HL-60 (cell line): ENCODE measurements at regions not wholly inside any gene's neighbourhood (a gene's known extent, or its start where the extent isn't known, plus 50 kb on each side); places are given as distances from the start of the nearest gene placed in this dataset.

Source experiments
- DNase-seq, 2 experiments: peaks; one replicate each; pipeline ENCODE4 v3.0.0-alpha.2; 2010 to 2020; ENCODE audit warnings: low read depth in 1 of 2, low spot score in 1 of 2
- H3K27ac ChIP-seq: fragments of 250-450 bp; sonication (Bioruptor Pico); replicated peaks from 2 replicates; pipeline ENCODE4 v1.5.1; 2020; ENCODE audit warnings: mild to moderate bottlenecking, moderate library complexity
- H3K27me3 ChIP-seq: fragments of 250-450 bp; sonication (Bioruptor Pico); 2 replicates; pipeline ENCODE4 v1.5.1; 2021; ENCODE audit warnings: mild to moderate bottlenecking, moderate library complexity; ENCODE audit not compliant: insufficient read depth, poor library complexity, severe bottlenecking
- H3K4me3 ChIP-seq: replicated peaks from 2 replicates; pipeline ENCODE4 v1.5.1; 2011; ENCODE audit warnings: mild to moderate bottlenecking, control low read depth, low read length; ENCODE audit not compliant: insufficient read depth
- GABPA ChIP-seq: IDR thresholded peaks from 2 replicates; pipeline ENCODE4 v1.6.1; 2012; ENCODE audit warnings: low read depth
- POLR2AphosphoS5 ChIP-seq: IDR thresholded peaks from 2 replicates; pipeline ENCODE4 v1.6.1; 2012; ENCODE audit warnings: low read depth
- SPI1 ChIP-seq: IDR thresholded peaks from 2 replicates; pipeline ENCODE4 v1.6.1; 2012; ENCODE audit warnings: low read depth, mild to moderate bottlenecking, borderline replicate concordance
- TF ChIP-seq, protein P1 (sequence below): IDR thresholded peaks from 2 replicates; pipeline ENCODE4 v1.6.1; 2012; ENCODE audit warnings: low read depth; ENCODE audit not compliant: insufficient replicate concordance
- TF ChIP-seq, protein P2 (sequence below): IDR thresholded peaks from one replicate; pipeline ENCODE4 v1.5.1; 2011; ENCODE audit warnings: low read length, control low read depth, inconsistent platforms; ENCODE audit not compliant: insufficient read depth

DNA sequence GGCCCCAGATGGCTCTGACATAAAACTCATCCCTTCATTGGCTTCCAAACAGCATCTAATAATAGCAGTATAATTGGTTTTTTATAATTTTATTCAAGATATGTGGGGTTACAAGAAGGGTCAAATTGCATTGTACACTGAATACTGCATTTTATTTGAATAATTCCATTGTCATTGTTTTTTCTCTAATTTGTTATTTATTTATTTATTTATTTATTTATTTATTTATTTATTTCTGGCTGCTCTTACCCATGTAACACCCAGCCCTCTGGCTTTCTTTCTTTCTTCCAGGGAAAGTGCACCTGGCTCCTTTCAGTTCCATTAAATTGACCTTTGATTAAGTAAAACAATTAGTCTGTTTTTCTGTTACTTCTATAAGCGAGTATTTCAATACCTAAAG, 210.1 kb downstream of the CDH9 start:
- no peak for DNase-seq
- Histone ChIP-seq H3K27ac (no peak overlapping the region), H3K4me3 (no peak overlapping the region), H3K27me3 (no peaks in the 10 kb centered on the region)
- TF ChIP-seq POLR2AphosphoS5 (no peak), SPI1 (no peak), GABPA (no peak)
- TF ChIP-seq, protein P1, sequence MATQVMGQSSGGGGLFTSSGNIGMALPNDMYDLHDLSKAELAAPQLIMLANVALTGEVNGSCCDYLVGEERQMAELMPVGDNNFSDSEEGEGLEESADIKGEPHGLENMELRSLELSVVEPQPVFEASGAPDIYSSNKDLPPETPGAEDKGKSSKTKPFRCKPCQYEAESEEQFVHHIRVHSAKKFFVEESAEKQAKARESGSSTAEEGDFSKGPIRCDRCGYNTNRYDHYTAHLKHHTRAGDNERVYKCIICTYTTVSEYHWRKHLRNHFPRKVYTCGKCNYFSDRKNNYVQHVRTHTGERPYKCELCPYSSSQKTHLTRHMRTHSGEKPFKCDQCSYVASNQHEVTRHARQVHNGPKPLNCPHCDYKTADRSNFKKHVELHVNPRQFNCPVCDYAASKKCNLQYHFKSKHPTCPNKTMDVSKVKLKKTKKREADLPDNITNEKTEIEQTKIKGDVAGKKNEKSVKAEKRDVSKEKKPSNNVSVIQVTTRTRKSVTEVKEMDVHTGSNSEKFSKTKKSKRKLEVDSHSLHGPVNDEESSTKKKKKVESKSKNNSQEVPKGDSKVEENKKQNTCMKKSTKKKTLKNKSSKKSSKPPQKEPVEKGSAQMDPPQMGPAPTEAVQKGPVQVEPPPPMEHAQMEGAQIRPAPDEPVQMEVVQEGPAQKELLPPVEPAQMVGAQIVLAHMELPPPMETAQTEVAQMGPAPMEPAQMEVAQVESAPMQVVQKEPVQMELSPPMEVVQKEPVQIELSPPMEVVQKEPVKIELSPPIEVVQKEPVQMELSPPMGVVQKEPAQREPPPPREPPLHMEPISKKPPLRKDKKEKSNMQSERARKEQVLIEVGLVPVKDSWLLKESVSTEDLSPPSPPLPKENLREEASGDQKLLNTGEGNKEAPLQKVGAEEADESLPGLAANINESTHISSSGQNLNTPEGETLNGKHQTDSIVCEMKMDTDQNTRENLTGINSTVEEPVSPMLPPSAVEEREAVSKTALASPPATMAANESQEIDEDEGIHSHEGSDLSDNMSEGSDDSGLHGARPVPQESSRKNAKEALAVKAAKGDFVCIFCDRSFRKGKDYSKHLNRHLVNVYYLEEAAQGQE, result no peak
- TF ChIP-seq, protein P2, sequence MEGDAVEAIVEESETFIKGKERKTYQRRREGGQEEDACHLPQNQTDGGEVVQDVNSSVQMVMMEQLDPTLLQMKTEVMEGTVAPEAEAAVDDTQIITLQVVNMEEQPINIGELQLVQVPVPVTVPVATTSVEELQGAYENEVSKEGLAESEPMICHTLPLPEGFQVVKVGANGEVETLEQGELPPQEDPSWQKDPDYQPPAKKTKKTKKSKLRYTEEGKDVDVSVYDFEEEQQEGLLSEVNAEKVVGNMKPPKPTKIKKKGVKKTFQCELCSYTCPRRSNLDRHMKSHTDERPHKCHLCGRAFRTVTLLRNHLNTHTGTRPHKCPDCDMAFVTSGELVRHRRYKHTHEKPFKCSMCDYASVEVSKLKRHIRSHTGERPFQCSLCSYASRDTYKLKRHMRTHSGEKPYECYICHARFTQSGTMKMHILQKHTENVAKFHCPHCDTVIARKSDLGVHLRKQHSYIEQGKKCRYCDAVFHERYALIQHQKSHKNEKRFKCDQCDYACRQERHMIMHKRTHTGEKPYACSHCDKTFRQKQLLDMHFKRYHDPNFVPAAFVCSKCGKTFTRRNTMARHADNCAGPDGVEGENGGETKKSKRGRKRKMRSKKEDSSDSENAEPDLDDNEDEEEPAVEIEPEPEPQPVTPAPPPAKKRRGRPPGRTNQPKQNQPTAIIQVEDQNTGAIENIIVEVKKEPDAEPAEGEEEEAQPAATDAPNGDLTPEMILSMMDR, result no peak

DNA sequence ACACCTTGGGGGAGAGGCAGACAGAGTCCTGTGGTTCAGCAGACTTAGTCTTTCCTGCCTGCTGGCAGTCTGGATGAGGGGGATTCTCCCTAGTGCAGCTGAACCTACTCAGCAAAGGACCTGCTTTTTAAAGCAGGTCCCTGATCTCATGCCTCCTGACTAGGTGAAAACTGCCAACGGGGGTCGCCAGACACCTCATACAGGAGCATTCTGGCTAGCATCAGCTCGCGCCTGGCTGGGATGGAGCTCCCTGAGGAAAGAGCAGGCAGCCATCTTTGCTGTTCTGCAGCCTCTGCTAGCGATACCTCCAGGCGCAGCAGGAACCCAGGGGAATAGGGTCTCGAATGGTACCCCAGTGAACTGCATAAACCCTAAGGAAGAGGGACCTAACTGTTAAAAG, 225.2 kb downstream of the CDH9 start:
- no peak for TF ChIP-seq POLR2AphosphoS5
- TF ChIP-seq, protein P2, result no peak
- TF ChIP-seq GABPA, result no peak
- no peak for TF ChIP-seq SPI1
- TF ChIP-seq, protein P1, result no peak
- no peak overlapping the region for H3K27ac ChIP-seq
- DNase-seq, result no peak

DNA sequence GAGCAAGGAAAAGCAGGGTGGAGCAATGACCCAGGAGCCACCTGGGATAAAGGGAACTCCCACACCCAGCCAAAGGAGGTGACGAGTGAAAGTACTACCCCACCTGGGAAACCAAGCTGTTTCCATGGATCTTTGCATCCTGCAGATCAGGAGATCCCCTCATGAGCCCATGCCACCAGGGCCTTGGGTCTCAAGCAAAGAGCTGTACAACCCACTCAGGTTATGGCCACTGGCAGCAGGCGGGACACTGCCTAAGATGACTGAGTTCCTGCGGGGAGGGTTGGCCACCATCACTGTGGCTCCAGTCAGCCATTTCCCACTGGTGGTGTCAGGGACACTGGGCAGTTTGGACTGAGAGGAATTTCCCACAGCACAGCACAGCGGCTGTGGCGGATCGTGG, 225.7 kb downstream of the CDH9 start:
- Histone ChIP-seq H3K4me3 (no peak overlapping the region), H3K27ac (no peak overlapping the region), H3K27me3 (no peaks in the 10 kb centered on the region)
- TF ChIP-seq GABPA, result no peak
- no peak for TF ChIP-seq SPI1
- TF ChIP-seq, protein P2, result no peak
- TF ChIP-seq POLR2AphosphoS5, result no peak
- TF ChIP-seq, protein P1, result no peak
- DNase-seq, result no peak

More for the DNA sequence above, 225.2 kb downstream of the CDH9 start:
- Histone ChIP-seq H3K4me3 (no peak overlapping the region), H3K27me3 (no peaks in the 10 kb centered on the region)
